SK-N-SH (cell line): ENCODE measurements at regions not wholly inside any gene's neighbourhood (a gene's known extent, or its start where the extent isn't known, plus 50 kb on each side); places are given as distances from the start of the nearest gene placed in this dataset.

Experiments
- CTCF ChIA-PET: fragments of 300-600, 350-600 bp; formaldehyde crosslinking; extraction: SDS; loops from one replicate; lab custom pipeline; 2021; lab: Yijun Ruan, JAX
- POLR2A ChIA-PET: fragments of 350-600 bp; sonication (Branson Sonifier 250); formaldehyde crosslinking; extraction: SDS; loops from one replicate; lab custom pipeline; 2020; ENCODE audit warnings: antibody characterized with exemption, inconsistent platforms; lab: Yijun Ruan, JAX
- DNase-seq: peaks from one replicate; pipeline ENCODE4 v3.0.0; 2012
- H2AFZ ChIP-seq: fragments of 200-600 bp; sonication (generic); 2 replicates; pipeline ENCODE4 v1.8.1; 2016; ENCODE audit warnings: antibody characterized with exemption, mild to moderate bottlenecking, low read depth
- H3F3A ChIP-seq: fragments of 200-600 bp; sonication (generic); replicated peaks from 2 replicates; pipeline ENCODE3; 2016; ENCODE audit warnings: antibody characterized with exemption, mild to moderate bottlenecking; ENCODE audit not compliant: insufficient read depth
- H3K27ac ChIP-seq, 2 experiments: fragments of 200-500 bp in 1 of 2; fragments of 200-600 bp in 1 of 2; sonication (Bioruptor generic) in 1 of 2; sonication (generic), shearing (Covaris generic) in 1 of 2; 2 replicates each; pipeline versions ENCODE4 v1.5.1 to v1.6.1; 2014 to 2016; ENCODE audit warnings: low read depth in 2 of 2, inconsistent platforms in 1 of 2, low read length in 1 of 2, mild to moderate bottlenecking in 1 of 2, mixed read lengths in 1 of 2
- H3K27me3 ChIP-seq: fragments of 200-600 bp; sonication (generic), shearing (Covaris generic); 2 replicates; pipeline ENCODE4 v1.6.1; 2016; ENCODE audit warnings: mixed run types; ENCODE audit not compliant: insufficient read depth
- H3K36me3 ChIP-seq, 2 experiments: fragments of 200-500 bp in 1 of 2; fragments of 200-600 bp in 1 of 2; sonication (Bioruptor generic) in 1 of 2; sonication (generic) in 1 of 2; replicated peaks in 1 of 2; 2 replicates each; pipeline versions ENCODE3 to v1.5.1; 2014 to 2016; ENCODE audit warnings: low read length in 1 of 2, mild to moderate bottlenecking in 1 of 2; ENCODE audit not compliant: insufficient read depth in 2 of 2, control insufficient read depth in 1 of 2
- H3K4me1 ChIP-seq, 2 experiments: fragments of 200-500 bp in 1 of 2; fragments of 200-600 bp in 1 of 2; sonication (Bioruptor generic) in 1 of 2; sonication (generic), shearing (Covaris generic) in 1 of 2; 2 replicates each; pipeline versions ENCODE4 v1.5.1 to v1.6.1; 2014 to 2016; ENCODE audit warnings: low read depth in 1 of 2, low read length in 1 of 2, mixed run types in 1 of 2; ENCODE audit not compliant: insufficient read depth in 2 of 2, control insufficient read depth in 1 of 2
- H3K4me2 ChIP-seq: fragments of 200-600 bp; sonication (generic), shearing (Covaris generic); 2 replicates; pipeline ENCODE4 v1.6.1; 2017; ENCODE audit warnings: mixed run types
- H3K4me3 ChIP-seq, 2 experiments: fragments of 200-500 bp in 1 of 2; fragments of 200-600 bp in 1 of 2; sonication (Bioruptor generic) in 1 of 2; sonication (generic), shearing (Covaris generic) in 1 of 2; 2 replicates each; pipeline versions ENCODE4 v1.5.1 to v1.8.1; 2014 to 2016; ENCODE audit warnings: low read depth in 2 of 2, inconsistent platforms in 1 of 2, low read length in 1 of 2, mild to moderate bottlenecking in 1 of 2, mixed read lengths in 1 of 2, moderate library complexity in 1 of 2
- H3K79me2 ChIP-seq: fragments of 200-600 bp; sonication (generic); 2 replicates; pipeline ENCODE4 v1.8.1; 2017; ENCODE audit warnings: mild to moderate bottlenecking; ENCODE audit not compliant: insufficient read depth
- H3K9ac ChIP-seq: fragments of 200-600 bp; sonication (generic); 2 replicates; pipeline ENCODE4 v1.6.1; 2017; ENCODE audit warnings: mixed run types
- H3K9me2 ChIP-seq: fragments of 200-600 bp; sonication (generic); 2 replicates; pipeline ENCODE4 v1.6.1; 2017; ENCODE audit warnings: mixed run types
- H3K9me3 ChIP-seq: fragments of 200-600 bp; sonication (generic); 2 replicates; pipeline ENCODE4 v1.6.1; 2017; ENCODE audit warnings: mixed run types, mild to moderate bottlenecking, moderate library complexity
- H4K20me1 ChIP-seq: fragments of 200-600 bp; sonication (generic); 2 replicates; pipeline ENCODE4 v1.6.1; 2017; ENCODE audit warnings: mild to moderate bottlenecking, mixed run types; ENCODE audit not compliant: insufficient read depth
- ELF1 ChIP-seq: IDR thresholded peaks from 2 replicates; pipeline ENCODE4 v1.4.0; 2012
- FOSL2 ChIP-seq: IDR thresholded peaks from 2 replicates; pipeline ENCODE4 v1.4.0; 2012; ENCODE audit warnings: low read depth, mild to moderate bottlenecking, moderate library complexity, borderline replicate concordance
- FOXJ3 ChIP-seq: sonication (generic); formaldehyde crosslinking; IDR thresholded peaks from 2 replicates; pipeline ENCODE4 v1.5.1; 2020; ENCODE audit warnings: mild to moderate bottlenecking, missing genetic modification reagents
- FOXM1 ChIP-seq: IDR thresholded peaks from 2 replicates; pipeline ENCODE4 v1.4.0; 2012; ENCODE audit warnings: low read depth, mild to moderate bottlenecking
- JUND ChIP-seq: IDR thresholded peaks from 2 replicates; pipeline ENCODE4 v1.4.0; 2012
- MEF2A ChIP-seq: IDR thresholded peaks from 2 replicates; pipeline ENCODE4 v1.4.0; 2012; ENCODE audit warnings: low read depth, borderline replicate concordance
- MXI1 ChIP-seq: IDR thresholded peaks from 2 replicates; pipeline ENCODE4 v1.6.1; 2012; ENCODE audit warnings: mild to moderate bottlenecking, low read depth, low read length, improper control_type of control experiment
- NRF1 ChIP-seq: IDR thresholded peaks from 2 replicates; pipeline ENCODE4 v1.6.1; 2012; ENCODE audit warnings: low read depth, mild to moderate bottlenecking, low read length
- POLR2AphosphoS5 ChIP-seq: IDR thresholded peaks from 2 replicates; pipeline ENCODE4 v1.6.1; 2012; ENCODE audit warnings: low read depth, low read length
- RCOR1 ChIP-seq: fragments of 150-350 bp; IDR thresholded peaks from 2 replicates; pipeline ENCODE4 v1.6.1; 2017; ENCODE audit warnings: antibody characterized with exemption, low read length
- RFX5 ChIP-seq: IDR thresholded peaks from 2 replicates; pipeline ENCODE4 v1.6.1; 2012; ENCODE audit warnings: mild to moderate bottlenecking, improper control_type of control experiment, low read length
- RXRA ChIP-seq: IDR thresholded peaks from 2 replicates; pipeline ENCODE4 v1.4.0; 2012; ENCODE audit warnings: low read depth, mild to moderate bottlenecking, borderline replicate concordance
- TEAD4 ChIP-seq: IDR thresholded peaks from 2 replicates; pipeline ENCODE4 v1.4.0; 2012; ENCODE audit warnings: mild to moderate bottlenecking, borderline replicate concordance; ENCODE audit not compliant: insufficient read depth
- YY1 ChIP-seq: IDR thresholded peaks from 2 replicates; pipeline ENCODE4 v1.4.0; 2012; ENCODE audit warnings: low read depth, mild to moderate bottlenecking
- WGBS: methylation state at CpG from one replicate; pipeline ENCODE4 v1.1.6; 2017; ENCODE audit warnings: low lambda C conversion rate; 5-methylcytosine and 5-hydroxymethylcytosine counted together
- TF ChIP-seq, protein P1 (sequence below): IDR thresholded peaks from 2 replicates; pipeline ENCODE4 v1.4.0; 2012; ENCODE audit warnings: low read depth, borderline replicate concordance
- TF ChIP-seq, protein P2 (sequence below): IDR thresholded peaks from 2 replicates; pipeline ENCODE4 v1.4.0; 2012; ENCODE audit warnings: low read depth, borderline replicate concordance
- TF ChIP-seq, protein P3 (sequence below): IDR thresholded peaks from 2 replicates; pipeline ENCODE4 v1.6.1; 2012; ENCODE audit warnings: mild to moderate bottlenecking, low read depth, low read length, moderate library complexity
- TF ChIP-seq, protein P4 (sequence below): fragments of 150-350 bp; IDR thresholded peaks from 2 replicates; pipeline ENCODE4 v1.6.1; 2016; ENCODE audit warnings: mild to moderate bottlenecking, low read depth, low read length
- TF ChIP-seq, protein P5 (sequence below): IDR thresholded peaks from 2 replicates; pipeline ENCODE4; 2012

DNA sequence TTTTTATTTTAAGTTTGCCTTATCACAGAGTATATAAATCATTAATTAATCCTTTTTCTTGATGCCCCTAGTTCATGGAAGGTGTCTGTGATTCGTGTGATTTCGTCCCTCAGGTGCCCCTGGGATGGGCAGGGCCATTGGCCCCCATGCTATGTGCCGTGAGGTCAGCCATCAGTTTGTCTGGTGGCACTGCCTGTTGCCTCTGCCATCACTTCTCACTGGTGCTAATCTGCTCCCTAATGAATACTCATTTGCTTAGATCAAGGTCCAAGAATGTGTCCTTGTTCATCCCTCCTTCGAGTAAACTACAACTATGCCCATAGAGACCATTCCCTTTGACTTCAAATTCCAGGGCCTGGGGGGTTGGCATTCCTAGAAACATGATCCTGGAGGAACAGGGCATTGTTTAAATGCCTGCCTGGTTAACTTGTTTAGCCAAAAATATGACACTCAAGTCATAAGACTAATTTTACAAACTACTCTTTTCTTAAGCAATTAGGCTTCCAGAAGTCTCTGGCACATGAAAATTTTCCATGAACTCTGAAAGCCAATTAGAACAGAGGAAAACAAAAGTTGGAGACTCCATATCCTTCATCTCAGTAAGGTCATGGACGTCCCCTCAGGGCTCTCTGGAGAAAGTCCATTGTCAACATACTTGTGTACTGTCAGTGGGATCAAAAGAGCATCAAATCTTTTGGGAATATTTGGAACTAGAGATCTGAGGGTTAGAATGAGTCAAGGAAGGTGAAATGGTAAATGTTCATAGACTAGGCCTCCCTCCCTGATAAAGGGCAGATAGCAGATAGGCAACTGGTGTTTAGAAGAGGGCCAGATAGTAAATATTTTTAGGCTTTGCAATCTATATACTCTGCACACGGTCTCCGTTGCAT, 90.9 kb upstream of the PLXNC1 start (continued):
- TF ChIP-seq, protein P1, sequence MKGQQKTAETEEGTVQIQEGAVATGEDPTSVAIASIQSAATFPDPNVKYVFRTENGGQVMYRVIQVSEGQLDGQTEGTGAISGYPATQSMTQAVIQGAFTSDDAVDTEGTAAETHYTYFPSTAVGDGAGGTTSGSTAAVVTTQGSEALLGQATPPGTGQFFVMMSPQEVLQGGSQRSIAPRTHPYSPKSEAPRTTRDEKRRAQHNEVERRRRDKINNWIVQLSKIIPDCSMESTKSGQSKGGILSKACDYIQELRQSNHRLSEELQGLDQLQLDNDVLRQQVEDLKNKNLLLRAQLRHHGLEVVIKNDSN, result no peak
- no peak for TF ChIP-seq FOXM1

DNA sequence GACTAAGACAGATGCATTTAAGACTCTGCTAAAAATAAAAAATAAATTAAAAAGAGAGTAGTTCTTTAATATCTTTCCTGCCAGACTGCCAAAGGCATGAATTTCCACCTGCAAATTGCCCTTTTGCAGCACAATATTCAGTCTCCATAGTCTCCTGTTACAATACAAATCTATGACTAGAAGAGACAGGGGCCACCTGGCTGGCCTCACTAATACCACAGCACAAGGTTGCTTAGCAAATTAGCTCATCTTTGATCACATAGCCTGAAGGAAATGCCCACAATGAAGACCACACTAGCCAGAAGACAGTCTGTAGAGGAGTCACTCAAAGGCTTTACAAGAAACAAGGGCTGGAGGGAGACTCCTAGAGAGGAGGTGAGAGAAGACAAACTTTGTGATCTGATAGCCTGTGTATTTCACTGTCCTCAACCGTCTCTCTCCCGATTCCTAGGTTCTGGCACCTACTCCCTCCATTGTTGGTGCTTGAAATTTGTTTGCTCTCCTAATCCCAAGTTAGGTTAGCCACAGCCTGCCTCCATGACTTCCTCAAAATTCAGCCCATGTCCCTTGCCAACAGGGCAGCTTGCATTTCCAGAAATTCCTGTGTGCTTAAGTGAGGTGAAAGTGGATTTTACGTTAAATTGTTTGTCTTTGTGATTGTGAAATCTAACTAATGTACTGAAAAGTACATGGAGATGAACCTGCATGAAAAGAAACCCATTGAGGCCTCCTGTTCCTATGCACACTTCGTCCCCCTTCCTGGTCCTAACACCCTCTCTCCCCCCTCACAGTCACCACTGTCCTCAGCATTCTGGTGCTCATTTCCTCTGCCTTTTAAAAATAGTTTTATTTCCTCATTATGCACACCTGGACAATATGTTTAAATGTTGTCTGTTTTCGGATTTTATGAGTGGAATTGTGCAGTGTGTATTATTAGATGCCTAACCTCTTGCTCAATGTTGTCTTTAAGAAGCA, 88.7 kb upstream of the PLXNC1 start:
- no peak for DNase-seq
- H3K4me3 ChIP-seq, result no peak overlapping the region
- no peaks in the 10 kb centered on the region for H3K27me3 ChIP-seq
- no peak overlapping the region for H3K4me2 ChIP-seq
- H3K36me3 ChIP-seq, result no peaks in the 10 kb centered on the region
- H4K20me1 ChIP-seq, result no peaks in the 10 kb centered on the region
- H3K9me3 ChIP-seq, result no peaks in the 10 kb centered on the region
- no peak overlapping the region for H3K9ac ChIP-seq
- H3K27ac ChIP-seq, result no peak overlapping the region
- CTCF ChIA-PET, result interaction anchor here (1.3 kb wide), 1 partner anchor 42 kb away, joined by 5 read pairs; no protein-coding TSS in a partner anchor
- H3F3A ChIP-seq, result no peaks in the 10 kb centered on the region
- no peaks in the 10 kb centered on the region for H3K4me1 ChIP-seq
- WGBS, result 62% methylated on average over 5 of the region's 5 CpGs
- H3K9me2 ChIP-seq, result no peaks in the 10 kb centered on the region
- H3K79me2 ChIP-seq, result no peaks in the 10 kb centered on the region
- no peak overlapping the region for H2AFZ ChIP-seq
- POLR2A ChIA-PET, result no interaction called here
- TF ChIP-seq RFX5 (no peak), FOSL2 (no peak), TEAD4 (no peak), ELF1 (no peak), NRF1 (no peak), MEF2A (no peak), JUND (no peak), YY1 (no peak), FOXJ3 (no peak), MXI1 (no peak), RCOR1 (no peak), RXRA (no peak), POLR2AphosphoS5 (no peak)
- TF ChIP-seq, protein P2, sequence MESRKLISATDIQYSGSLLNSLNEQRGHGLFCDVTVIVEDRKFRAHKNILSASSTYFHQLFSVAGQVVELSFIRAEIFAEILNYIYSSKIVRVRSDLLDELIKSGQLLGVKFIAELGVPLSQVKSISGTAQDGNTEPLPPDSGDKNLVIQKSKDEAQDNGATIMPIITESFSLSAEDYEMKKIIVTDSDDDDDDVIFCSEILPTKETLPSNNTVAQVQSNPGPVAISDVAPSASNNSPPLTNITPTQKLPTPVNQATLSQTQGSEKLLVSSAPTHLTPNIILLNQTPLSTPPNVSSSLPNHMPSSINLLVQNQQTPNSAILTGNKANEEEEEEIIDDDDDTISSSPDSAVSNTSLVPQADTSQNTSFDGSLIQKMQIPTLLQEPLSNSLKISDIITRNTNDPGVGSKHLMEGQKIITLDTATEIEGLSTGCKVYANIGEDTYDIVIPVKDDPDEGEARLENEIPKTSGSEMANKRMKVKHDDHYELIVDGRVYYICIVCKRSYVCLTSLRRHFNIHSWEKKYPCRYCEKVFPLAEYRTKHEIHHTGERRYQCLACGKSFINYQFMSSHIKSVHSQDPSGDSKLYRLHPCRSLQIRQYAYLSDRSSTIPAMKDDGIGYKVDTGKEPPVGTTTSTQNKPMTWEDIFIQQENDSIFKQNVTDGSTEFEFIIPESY, result no peak
- TF ChIP-seq, protein P3, sequence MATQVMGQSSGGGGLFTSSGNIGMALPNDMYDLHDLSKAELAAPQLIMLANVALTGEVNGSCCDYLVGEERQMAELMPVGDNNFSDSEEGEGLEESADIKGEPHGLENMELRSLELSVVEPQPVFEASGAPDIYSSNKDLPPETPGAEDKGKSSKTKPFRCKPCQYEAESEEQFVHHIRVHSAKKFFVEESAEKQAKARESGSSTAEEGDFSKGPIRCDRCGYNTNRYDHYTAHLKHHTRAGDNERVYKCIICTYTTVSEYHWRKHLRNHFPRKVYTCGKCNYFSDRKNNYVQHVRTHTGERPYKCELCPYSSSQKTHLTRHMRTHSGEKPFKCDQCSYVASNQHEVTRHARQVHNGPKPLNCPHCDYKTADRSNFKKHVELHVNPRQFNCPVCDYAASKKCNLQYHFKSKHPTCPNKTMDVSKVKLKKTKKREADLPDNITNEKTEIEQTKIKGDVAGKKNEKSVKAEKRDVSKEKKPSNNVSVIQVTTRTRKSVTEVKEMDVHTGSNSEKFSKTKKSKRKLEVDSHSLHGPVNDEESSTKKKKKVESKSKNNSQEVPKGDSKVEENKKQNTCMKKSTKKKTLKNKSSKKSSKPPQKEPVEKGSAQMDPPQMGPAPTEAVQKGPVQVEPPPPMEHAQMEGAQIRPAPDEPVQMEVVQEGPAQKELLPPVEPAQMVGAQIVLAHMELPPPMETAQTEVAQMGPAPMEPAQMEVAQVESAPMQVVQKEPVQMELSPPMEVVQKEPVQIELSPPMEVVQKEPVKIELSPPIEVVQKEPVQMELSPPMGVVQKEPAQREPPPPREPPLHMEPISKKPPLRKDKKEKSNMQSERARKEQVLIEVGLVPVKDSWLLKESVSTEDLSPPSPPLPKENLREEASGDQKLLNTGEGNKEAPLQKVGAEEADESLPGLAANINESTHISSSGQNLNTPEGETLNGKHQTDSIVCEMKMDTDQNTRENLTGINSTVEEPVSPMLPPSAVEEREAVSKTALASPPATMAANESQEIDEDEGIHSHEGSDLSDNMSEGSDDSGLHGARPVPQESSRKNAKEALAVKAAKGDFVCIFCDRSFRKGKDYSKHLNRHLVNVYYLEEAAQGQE, result no peak
- TF ChIP-seq, protein P1, result no peak
- TF ChIP-seq, protein P4, sequence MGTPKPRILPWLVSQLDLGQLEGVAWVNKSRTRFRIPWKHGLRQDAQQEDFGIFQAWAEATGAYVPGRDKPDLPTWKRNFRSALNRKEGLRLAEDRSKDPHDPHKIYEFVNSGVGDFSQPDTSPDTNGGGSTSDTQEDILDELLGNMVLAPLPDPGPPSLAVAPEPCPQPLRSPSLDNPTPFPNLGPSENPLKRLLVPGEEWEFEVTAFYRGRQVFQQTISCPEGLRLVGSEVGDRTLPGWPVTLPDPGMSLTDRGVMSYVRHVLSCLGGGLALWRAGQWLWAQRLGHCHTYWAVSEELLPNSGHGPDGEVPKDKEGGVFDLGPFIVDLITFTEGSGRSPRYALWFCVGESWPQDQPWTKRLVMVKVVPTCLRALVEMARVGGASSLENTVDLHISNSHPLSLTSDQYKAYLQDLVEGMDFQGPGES, result no peak
- TF ChIP-seq, protein P5, sequence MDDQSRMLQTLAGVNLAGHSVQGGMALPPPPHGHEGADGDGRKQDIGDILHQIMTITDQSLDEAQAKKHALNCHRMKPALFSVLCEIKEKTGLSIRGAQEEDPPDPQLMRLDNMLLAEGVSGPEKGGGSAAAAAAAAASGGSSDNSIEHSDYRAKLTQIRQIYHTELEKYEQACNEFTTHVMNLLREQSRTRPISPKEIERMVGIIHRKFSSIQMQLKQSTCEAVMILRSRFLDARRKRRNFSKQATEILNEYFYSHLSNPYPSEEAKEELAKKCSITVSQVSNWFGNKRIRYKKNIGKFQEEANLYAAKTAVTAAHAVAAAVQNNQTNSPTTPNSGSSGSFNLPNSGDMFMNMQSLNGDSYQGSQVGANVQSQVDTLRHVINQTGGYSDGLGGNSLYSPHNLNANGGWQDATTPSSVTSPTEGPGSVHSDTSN, result no peak
